Pons (tissue), 1 donor: ENCODE measurements at regions not wholly inside any gene's neighbourhood (a gene's known extent, or its start where the extent isn't known, plus 50 kb on each side); places are given as distances from the start of the nearest gene placed in this dataset.

Source experiments
- DNase-seq: peaks from one replicate; pipeline ENCODE4 v3.0.0-alpha.2; 2016; ENCODE audit warnings: low spot score

DNA sequence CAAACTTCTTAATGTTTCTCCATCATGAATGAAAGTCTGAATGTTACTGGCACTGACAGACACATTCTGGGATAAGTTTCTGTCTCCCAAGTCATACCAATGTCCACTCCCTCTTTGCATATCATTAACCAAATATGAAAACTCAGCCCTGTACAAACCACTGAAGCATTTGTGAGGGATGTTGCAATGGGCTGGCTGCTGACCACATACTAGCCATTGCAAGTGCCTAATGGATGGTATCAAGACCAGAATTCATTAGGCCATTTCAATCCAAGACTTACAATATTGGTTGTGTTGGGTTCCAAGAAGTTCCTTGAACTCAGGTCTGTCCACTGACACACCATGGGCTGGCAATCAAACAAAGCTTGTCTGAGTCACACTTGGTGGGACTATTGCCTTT, 73.8 kb downstream of the CBLN2 start:
- DNase-seq = no peak

DNA sequence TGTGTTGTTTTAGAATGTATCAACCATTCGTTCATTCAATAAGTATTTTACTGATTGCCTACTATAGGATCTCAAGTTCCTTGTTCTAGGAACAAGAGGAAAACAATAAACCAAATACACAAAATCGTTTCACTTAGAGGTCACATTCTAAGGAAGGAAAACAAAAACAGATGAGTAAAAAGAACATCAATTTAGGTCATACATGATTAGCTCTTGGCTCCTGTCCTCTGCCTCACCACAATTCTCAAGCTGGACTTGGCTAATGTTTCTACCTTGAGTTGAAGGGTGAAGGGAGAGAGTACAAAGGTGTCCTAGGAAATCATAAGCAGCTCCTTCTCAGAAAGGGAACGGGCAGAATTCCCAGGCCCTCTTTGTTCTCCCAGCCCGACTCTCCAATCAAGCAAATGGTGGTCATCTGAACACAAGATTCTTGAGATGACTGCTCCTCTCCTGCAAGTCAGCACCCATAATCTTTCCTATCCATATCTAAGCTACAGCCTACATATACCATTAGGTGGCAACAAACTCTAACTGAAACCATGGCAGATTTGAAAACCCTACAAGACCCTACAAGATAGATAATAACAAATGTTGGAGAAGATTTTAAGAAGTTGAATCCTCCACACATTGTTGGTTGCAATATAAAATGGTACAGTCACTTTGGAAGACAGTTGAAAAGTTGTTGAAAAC, 76.0 kb downstream of the CBLN2 start:
- DNase-seq = no peak

DNA sequence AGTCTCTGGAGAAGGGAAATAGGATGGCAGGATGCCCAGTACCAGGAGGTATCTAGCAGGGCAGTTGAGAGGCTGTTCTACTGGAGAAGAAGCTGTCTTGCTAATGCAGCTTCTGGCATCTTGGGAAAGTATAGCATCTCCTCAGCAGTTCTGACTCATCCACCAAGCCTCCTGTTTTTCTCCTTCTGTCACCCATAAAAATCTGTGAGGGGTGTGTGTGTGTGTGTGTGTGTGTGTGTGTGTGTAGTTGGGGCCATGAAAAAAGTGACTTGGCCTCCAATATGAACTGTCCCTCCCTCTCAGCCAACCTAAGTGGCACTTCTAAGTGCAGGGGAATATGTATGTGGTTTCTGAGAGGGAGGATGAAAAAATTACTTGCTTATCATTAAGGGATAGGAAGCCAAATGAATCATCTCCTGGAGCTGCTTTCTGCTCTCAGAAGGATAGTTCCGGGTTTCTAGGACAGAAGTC, 83.9 kb downstream of the CBLN2 start:
- DNase-seq = no peak

DNA sequence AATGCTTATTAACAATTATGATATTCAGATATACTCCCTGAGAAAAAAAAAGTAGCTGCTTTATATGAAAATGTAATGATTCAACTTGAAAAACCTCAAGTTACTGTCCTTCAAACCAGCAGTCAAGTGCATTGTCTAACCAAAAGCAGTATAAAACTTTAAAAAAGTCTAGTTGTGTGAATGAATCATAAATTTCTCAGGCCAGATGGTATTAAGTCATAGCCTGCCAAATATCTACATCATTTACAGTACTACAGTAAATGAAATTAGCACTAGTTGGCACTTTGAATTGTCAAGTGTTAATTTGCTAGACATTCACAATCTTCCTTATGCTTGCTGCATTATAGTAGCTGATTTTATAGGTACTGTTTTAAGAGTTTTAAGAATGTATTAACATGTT, 85.9 kb downstream of the CBLN2 start:
- no peak for DNase-seq

DNA sequence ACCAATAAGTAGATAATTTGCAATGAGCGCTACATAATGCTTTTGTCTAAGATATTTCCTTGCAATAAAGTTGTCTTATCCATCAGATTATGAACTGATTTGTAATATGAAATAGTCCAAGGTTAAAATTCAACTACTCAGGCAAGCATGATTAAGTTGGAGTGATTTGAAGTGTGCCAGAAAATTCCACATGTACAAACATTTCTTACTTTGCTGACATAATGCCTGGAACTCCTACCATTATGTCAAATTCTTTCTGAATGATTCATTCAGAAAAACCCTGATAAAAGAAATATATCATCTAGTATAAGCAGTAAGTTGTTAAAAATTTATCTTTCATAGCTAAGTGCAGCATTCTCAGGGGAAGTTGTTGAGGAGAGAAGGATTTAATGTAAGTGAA, 87.3 kb downstream of the CBLN2 start:
- DNase-seq = no peak

DNA sequence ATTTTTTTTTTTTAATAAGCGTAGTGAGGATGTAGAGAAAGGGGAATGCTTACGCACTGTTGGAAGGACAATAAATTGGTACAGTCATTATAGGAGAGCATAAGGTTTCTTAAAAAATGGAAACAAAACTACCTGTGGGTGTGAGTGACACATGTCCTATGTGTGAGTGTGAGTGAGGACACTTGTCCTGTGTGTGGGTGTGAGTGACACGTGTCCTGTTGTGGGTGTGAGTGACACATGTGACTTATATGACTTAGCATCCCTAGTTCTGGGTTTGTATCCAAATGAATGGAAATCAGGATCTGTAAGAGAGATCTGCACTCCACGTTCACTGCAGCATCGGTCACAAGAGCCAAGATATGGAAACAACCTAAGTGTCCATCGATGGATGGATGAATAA, 91.8 kb downstream of the CBLN2 start:
- DNase-seq = no peak

DNA sequence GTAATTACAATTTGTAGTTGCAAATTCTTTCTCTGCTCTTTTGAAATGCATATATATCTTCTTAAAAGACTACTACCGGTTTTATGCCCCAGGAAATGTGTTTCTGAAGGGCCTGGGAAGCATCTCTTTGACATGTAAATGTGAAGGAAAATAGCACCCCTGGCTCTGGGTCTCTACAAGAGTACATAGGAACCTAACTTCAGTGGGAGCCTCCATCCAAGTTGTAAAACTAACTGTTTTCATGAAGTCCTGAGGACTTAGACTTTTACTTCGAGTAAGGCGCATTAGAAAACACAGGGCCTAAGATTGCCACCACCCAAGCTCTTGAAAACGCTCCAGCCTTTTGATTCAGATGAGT, 99.4 kb downstream of the CBLN2 start:
- DNase-seq = no peak

DNA sequence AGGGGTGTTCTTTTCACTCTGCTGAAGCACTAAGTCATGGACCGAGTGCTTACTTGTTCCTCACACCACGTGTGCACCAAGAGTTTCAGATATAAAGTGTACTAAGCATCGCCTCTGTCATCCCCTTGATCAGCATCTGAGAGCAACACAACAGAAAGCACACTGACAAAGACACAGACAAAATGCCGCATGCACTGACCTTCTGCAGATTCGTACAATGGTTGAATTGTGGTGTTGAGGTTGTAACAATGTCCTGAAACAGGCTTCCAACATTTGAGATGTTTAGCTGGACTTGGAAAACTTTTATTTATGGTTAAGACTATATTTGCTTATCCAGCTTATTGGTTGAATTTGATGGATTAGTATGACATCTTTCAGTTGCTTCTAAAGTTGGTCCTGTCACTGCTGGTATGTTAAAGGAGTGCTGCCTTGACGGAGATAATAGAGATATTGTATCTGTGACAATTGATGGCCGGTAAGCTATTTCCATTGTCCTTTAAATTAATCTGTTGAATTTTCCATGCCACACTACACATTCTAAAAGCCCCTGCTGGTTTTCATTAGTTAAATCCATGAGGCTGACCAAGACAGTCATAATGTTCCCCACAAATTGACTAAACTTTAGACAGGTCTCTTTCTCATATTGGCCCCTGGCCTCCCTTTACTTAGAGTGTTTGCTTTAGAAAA, 99.9 kb downstream of the CBLN2 start:
- DNase-seq = no peak

DNA sequence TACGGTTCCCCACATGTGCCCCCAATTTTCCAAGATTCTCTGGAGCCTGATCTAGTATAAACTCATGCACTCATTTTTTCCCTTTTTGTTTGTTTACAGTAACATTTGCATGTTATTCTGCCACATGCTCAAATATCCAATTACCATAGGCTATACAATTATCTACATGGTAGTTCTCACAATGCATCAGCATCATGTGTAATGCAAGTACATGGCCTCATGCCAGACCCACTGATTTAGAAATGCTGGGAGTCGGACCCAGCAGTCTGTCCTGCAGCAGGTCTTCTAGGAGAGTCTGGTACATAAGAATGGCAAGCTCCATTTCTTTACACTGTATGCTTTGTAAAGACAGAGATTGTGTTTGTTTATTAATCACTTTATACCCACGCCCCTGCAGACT, 107.7 kb downstream of the CBLN2 start:
- DNase-seq = no peak

DNA sequence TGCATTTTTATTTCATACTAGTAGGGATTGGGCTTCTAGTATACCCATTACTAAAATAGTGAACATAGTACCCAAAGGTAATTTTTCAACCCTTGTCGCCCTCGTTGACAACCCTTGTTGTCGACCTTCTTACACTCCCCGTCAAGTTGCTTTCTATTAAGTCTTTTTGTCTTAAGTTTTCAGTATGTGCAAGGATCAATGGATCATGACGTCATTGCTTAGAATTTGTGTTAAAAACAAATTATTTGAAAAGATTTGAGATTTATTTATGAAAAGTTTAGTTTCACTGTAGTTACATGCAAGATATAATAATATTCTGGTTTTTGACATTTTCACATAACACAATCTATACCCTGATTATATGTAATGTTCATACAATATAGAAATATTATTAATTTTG, 110.4 kb downstream of the CBLN2 start:
- DNase-seq = no peak

DNA sequence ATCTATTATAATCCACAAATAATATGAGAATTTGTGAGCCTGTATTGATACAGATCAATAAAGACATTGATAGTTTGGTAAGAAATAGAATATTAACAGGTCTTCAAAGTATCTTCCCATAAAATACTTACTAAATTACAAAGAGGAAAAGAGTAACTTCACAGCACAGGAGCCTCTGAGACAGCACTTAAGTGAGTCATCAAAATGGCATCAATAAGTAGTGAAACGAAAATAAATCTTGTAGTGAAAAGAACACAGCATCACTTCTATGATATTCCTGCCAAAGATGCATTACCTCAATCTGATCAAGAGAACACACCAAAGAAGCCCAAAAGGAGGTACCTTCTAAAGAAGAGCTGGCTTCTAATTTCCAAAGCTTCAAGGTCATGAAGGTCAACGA, 116.4 kb downstream of the CBLN2 start:
- DNase-seq = no peak

DNA sequence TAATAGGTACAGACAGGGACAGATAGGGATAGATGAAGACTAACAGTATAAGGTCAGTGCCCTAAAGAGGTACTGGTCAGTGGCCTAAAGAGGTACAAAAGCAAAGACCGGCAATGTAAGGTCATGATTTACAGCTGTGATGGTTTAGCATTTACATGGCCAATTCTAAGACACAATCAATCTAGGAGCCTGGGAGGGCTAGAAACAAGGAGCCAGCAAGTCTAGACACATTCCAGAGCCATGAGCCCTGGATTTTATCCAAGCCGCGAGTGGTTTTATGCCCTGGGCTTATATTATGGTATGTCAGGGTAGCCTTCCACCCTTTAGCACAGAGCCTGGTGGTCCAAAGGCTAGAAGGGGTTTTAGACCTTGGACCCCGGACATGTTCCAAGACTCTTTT, 124.2 kb downstream of the CBLN2 start:
- DNase-seq = no peak

DNA sequence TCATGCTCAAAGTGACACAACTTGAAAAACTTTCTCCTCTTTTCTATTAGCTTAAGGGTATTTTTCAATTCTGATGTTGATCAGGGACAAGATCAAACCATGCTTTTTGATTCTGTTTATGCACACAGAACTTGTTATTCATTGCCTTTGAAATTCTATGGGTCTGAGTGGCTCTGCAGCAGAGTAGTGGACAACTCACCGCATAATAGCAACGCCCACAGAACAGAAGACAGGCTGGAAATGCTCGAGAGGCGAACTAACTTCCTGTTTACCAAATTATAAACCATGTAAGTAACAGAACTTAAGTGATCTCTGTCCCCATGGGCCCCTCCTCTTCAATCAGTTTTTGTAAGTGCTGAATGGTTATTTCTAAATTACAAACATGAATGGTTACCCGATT, 131.2 kb downstream of the CBLN2 start:
- DNase-seq = no peak

DNA sequence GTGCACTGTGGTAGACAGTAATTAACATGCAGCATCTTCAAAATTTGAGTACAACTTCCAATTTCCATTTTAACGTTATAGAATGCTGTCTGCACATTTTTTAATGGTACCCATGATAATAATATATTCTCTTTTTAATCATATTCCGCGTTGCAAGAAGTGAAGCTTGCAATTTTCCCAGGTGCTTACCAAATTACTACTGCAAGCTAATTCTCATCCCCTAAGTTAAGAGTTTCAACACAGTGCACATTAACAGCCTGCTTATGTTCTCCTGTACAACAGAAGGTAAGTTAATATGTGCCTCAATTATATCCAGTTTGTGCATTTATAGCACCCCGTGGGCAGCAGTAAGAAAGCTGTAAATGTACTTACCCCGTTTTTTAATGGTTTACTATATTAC, 132.9 kb downstream of the CBLN2 start:
- no peak for DNase-seq

DNA sequence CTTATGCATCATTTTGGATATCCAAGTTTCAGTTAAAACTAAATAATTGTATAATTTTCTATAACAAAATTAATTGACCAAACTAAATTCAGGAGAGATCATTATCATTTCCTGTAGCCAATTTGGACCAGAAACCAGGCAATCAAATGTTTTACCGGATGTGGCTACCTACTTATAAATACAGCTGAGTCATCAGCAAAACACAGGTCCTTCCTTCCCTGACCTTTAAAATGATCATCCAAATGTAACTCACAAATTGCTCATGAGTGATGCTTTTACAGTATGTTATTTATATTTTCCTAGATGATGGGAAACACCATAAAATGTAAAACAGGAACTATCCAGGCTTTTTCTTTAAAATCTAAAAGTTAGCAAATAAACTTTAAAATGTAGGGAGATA, 133.7 kb downstream of the CBLN2 start:
- DNase-seq = no peak

DNA sequence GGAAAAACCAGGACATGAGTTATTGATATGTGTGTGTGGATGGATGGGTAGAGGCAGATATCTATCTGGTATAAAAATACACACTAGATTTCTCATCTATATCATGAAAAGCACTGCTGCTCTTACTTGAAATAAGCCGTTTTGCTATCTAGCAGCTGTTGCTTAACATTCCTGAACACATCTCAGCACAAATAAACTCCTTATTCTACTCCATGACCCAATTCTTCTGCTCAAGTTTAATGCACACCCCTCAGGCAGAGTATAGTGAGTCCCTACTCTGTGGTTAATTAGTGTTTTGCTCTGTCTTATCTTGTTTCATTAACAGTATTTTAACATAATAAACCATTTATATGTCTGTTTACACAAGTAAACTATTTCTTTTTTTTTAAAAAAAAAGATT, 134.2 kb downstream of the CBLN2 start:
- no peak for DNase-seq

DNA sequence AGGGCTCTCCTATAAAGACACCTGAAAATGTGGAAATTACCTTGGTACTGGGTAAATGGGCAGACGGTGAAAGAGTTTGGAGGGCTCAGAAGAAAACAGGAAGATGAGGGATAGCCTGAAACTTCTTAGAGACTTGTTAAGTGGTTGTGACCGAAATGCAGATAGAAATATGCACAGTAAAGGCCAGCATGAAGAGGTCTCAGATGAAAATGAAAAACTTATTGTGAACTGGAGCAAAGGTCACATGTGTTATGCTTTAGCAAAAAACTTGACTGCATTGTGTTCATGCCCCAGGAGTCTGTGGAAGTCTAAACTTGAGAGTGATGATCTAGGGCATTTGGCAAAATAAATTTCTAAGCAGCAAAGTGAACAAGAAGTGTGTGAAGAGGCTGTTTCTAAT, 137.1 kb downstream of the CBLN2 start:
- no peak for DNase-seq

DNA sequence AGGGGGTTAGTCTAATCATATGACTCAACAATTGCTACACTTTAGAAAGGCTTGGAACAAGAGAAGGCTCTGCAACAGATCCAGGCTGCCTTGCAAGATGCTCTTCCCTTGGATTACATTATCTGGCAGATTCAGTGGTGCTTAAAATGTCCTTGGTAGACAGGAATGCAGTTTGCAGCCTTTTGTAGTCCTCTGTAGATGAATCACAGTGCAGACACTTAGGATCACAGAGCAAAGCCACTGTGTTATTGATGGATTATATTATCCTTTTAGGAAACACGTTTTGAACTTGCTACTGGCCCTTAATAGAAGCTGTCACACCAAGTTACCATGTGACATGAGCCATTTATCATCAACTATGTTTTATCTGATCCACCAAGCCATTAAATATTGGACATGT, 152.2 kb downstream of the CBLN2 start:
- DNase-seq = no peak

DNA sequence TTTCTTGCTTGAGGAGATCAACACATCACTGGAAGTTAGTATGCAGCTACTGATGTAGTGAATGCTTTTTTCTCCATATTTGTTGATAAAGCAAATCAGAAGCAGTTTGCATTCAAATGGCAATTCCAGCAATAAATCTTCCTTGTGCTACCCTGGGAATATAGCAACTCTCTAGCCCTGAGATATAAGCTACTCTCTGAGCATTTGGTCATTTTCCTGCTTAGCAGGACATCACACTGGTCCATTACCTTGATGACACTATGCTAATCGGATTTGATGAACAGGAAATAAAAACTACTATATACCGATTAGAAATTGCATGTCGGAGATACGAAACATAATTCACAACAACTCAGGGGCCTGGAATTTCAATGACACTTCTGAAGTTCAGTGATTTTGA, 152.7 kb downstream of the CBLN2 start:
- DNase-seq = no peak

DNA sequence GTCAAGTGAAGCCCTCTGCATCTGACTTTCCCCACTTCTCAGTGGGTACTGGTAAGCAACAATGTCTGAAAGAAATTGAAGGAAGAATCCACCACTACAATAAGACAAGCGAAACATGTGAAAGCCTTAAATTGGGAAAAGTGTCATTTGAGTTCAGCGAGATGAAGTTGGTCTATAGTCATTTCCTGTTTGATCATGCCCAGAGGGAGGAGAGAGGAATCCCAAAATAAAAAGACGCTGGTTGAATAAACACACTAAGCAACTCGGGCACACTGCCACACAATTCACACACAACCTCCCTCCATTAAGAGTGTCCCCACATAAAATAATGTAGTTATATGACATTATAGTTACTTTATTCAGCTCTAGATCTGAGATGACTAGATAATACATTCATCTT, 166.1 kb downstream of the CBLN2 start:
- DNase-seq = no peak

DNA sequence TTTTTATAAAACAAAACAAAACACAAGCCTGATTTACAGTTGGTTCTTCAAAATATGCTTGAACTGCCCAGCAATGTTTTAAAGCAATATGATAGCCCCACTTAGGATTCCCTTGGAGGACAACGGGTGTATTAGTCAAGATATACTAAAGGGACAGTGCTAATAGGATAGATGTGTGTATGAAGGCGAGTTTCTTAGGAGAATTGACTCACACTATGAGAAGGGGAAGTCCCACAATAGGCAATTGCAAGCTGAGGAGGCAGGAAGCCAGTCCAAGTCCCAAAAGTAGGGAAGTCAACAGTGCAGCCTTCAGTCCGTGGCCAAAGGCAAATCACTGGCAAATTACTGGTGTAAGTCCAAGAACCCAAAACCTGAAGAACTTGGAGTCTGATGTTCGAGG, 167.9 kb downstream of the CBLN2 start:
- DNase-seq = no peak

DNA sequence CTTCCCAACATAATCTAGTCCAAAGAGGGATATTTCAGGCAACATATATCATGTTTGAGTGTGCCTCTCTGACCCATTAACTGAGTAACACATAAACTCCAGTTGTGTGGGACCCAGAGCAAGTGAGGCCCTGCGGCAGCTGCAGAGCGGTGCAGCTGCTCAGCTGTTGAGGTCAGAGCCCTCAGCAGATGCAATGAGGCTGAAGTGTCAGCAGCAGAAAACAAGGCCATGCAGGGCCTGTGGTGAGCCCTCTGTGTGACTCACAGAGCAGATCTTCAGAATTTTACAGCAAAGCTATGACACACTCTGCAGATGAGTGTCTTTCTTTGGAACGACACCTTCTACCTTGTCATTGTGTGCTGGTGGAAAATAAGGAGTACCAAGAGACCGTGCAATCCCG, 168.5 kb downstream of the CBLN2 start:
- DNase-seq = no peak

DNA sequence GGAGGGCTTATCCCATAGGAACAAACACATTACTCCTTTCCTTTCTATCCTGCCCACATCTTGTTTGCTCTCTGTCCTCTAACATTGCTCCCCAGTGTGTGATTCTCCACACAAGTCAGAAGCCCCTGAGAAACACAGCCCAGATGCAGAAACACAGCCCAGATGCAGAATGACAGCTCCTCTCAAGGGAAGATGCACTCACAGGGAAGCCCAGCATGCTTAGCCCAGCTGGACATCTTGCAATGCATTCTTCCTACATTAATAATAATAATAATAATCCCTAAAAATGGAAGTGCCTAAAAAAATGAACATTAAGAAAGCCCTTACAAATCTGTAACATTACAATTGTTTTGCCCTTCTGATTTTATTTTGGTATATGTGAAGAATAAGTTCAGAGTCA, 172.1 kb downstream of the CBLN2 start:
- no peak for DNase-seq

DNA sequence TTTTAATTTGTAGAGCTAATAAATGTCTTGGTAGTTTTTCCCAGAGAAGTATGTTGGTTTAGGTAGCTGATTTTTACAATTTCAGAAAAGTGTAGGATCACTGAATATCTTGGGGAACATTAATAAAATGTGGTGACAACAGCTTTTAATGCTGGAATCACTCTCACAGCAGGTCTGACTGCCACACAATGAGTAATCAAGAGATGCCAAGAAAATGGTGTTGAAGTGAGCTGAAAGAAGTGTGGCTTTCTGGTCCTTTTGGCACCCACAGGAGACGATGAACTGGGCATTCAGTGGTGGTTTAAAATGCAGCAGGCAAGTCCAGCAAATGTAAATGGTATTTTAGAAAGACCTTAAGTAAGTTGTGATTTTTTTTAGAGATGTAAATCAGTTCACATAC, 175.8 kb downstream of the CBLN2 start:
- no peak for DNase-seq
